ENCODE measurements at regions not wholly inside any gene's neighbourhood (a gene's known extent, or its start where the extent isn't known, plus 50 kb on each side); places are given as distances from the start of the nearest gene placed in this dataset.

- TF ChIP-seq, protein P1, sequence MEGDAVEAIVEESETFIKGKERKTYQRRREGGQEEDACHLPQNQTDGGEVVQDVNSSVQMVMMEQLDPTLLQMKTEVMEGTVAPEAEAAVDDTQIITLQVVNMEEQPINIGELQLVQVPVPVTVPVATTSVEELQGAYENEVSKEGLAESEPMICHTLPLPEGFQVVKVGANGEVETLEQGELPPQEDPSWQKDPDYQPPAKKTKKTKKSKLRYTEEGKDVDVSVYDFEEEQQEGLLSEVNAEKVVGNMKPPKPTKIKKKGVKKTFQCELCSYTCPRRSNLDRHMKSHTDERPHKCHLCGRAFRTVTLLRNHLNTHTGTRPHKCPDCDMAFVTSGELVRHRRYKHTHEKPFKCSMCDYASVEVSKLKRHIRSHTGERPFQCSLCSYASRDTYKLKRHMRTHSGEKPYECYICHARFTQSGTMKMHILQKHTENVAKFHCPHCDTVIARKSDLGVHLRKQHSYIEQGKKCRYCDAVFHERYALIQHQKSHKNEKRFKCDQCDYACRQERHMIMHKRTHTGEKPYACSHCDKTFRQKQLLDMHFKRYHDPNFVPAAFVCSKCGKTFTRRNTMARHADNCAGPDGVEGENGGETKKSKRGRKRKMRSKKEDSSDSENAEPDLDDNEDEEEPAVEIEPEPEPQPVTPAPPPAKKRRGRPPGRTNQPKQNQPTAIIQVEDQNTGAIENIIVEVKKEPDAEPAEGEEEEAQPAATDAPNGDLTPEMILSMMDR (IDR thresholded peaks at IDR 0.05; ENCODE audit: low read length): no peak
- TF ChIP-seq EZH2 (optimal IDR thresholded peaks at IDR 0.05; ENCODE audit: low read depth, low read length): no peak
- no peak for TF ChIP-seq EZH2phosphoT487 (IDR thresholded peaks at IDR 0.05; ENCODE audit: low read length)
Observed at GRCh38 chr11:27912916-27913315, 195.0 kb downstream of the KIF18A start.

Data from MM.1S (cell line).